K562 (cell line): ENCODE measurements at regions not wholly inside any gene's neighbourhood (a gene's known extent, or its start where the extent isn't known, plus 50 kb on each side); places are given as distances from the start of the nearest gene placed in this dataset.

Source experiments
- ATAC-seq: fragments of 200-7000 bp; cut with Tn5 transposase; 3 replicates; pipeline ENCODE4 v1.9.1; 2020; ENCODE audit warnings: moderate library complexity
- BruUV-seq: library from RNA; stranded (reverse); fragments of 400-500 nt; replicated peaks from 2 replicates; lab custom pipeline; 2021; lab: Mats Ljungman, UMichigan
- CTCF ChIA-PET: fragments of 300-600 bp; formaldehyde crosslinking; extraction: SDS; loops from one replicate; lab custom pipeline; 2021; ENCODE audit warnings: low intra/inter-chr PET ratio; lab: Yijun Ruan, JAX
- POLR2A ChIA-PET: fragments of 300-600, 350-650 bp; sonication (Branson Sonifier 250); formaldehyde crosslinking; extraction: SDS; loops from one replicate; lab custom pipeline; 2021; ENCODE audit warnings: antibody characterized with exemption, inconsistent platforms; lab: Yijun Ruan, JAX
- DNase-seq, 4 experiments: peaks; one replicate each; pipeline versions ENCODE4 v3.0.0 to v3.0.0-alpha.2; 2011 to 2018; ENCODE audit warnings: low spot score in 3 of 4, mixed read lengths in 3 of 4; ENCODE audit errors: extremely low read depth in 1 of 4
- FAIRE-seq: peaks from 2 replicates; lab custom pipeline; 2011; peaks lifted over from hg19 to GRCh38; lab: Jason Lieb, UNC
- H2AFZ ChIP-seq: 2 replicates; pipeline ENCODE4 v1.6.0; 2011; ENCODE audit warnings: low read depth, low read length, control low read depth, inconsistent platforms
- H3K27ac ChIP-seq: fragments of 200-600 bp; 3 replicates; pipeline ENCODE4 v1.8.0; 2011; ENCODE audit warnings: low read depth, mild to moderate bottlenecking, control low read depth, inconsistent platforms, low read length, moderate library complexity, mixed read lengths; ENCODE audit errors: extremely low read depth
- H3K27me3 ChIP-seq, 2 experiments: fragments of 300-600 bp in 1 of 2; 2 replicates in 1 of 2; 3 replicates in 1 of 2; pipeline versions ENCODE4 v1.6.0 to v1.8.0; 2011; ENCODE audit warnings: inconsistent platforms in 2 of 2, low read length in 2 of 2, mild to moderate bottlenecking in 1 of 2, mixed read lengths in 1 of 2, moderate library complexity in 1 of 2; ENCODE audit not compliant: control insufficient read depth in 2 of 2, insufficient read depth in 2 of 2
- H3K36me3 ChIP-seq: fragments of 300-600 bp; 3 replicates; pipeline ENCODE4 v1.8.0; 2011; ENCODE audit warnings: mild to moderate bottlenecking, low read length, inconsistent platforms; ENCODE audit not compliant: control insufficient read depth, insufficient read depth
- H3K4me1 ChIP-seq, 2 experiments: fragments of 200-600 bp in 1 of 2; replicated peaks in 1 of 2; 2 replicates in 1 of 2; 3 replicates in 1 of 2; pipeline versions ENCODE4 v1.5.1 to v1.8.0; 2011; ENCODE audit warnings: inconsistent platforms in 2 of 2, low read length in 2 of 2, mild to moderate bottlenecking in 1 of 2, mixed read lengths in 1 of 2, moderate library complexity in 1 of 2; ENCODE audit not compliant: control insufficient read depth in 2 of 2, insufficient read depth in 2 of 2
- H3K4me2 ChIP-seq: 2 replicates; pipeline ENCODE4 v1.6.1; 2011; ENCODE audit warnings: low read length, control low read depth, inconsistent platforms, mixed read lengths; ENCODE audit not compliant: insufficient read depth
- H3K4me3 ChIP-seq: fragments of 200-600 bp; sonication (generic), shearing (Covaris generic); 2 replicates; pipeline ENCODE4 v1.5.1; 2016; ENCODE audit warnings: control low read depth, inconsistent platforms
- H3K79me2 ChIP-seq: fragments of 200-600 bp; 3 replicates; pipeline ENCODE4 v1.8.0; 2011; ENCODE audit warnings: low read length, inconsistent platforms; ENCODE audit not compliant: control insufficient read depth, insufficient read depth
- H3K9ac ChIP-seq, 2 experiments: 2 replicates each; pipeline versions ENCODE4 v1.6.0 to v1.6.1; 2011; ENCODE audit warnings: low read depth in 2 of 2, low read length in 2 of 2, control low read depth in 1 of 2, inconsistent platforms in 1 of 2, mild to moderate bottlenecking in 1 of 2, mixed read lengths in 1 of 2; ENCODE audit not compliant: insufficient read depth in 1 of 2
- H3K9me1 ChIP-seq: one replicate; pipeline ENCODE4 v1.6.0; 2011; ENCODE audit warnings: inconsistent platforms, mild to moderate bottlenecking, low read length, moderate library complexity; ENCODE audit not compliant: control insufficient read depth, insufficient read depth
- H3K9me3 ChIP-seq: replicated peaks from 2 replicates; pipeline ENCODE4 v1.5.1; 2011; ENCODE audit warnings: low read depth, low read length, inconsistent platforms; ENCODE audit not compliant: control insufficient read depth, insufficient read depth
- H4K20me1 ChIP-seq: replicated peaks from 2 replicates; pipeline ENCODE4 v1.6.1; 2011; ENCODE audit warnings: low read length, inconsistent platforms, mixed read lengths; ENCODE audit not compliant: control insufficient read depth, insufficient read depth
- CHD1 ChIP-seq: fragments of 200-600 bp; sonication (generic); IDR thresholded peaks from one replicate; pipeline ENCODE4 v1.6.1; 2012; ENCODE audit warnings: mild to moderate bottlenecking, moderate library complexity, low read length, inconsistent platforms
- ERF ChIP-seq: fragments of 450-650 bp; formaldehyde crosslinking; IDR thresholded peaks from 2 replicates; pipeline ENCODE4 v1.4.0; 2020; ENCODE audit warnings: mild to moderate bottlenecking, mixed read lengths
- RB1 ChIP-seq: fragments of 450-650 bp; IDR thresholded peaks from 2 replicates; pipeline ENCODE4 v1.6.1; 2017; ENCODE audit warnings: low read depth, mild to moderate bottlenecking
- ZFP30 ChIP-seq: fragments of 250-450 bp; sonication (Bioruptor Pico); IDR thresholded peaks from 2 replicates; pipeline ENCODE4 v1.8.0; 2022; ENCODE audit warnings: moderate library complexity, mild to moderate bottlenecking, inconsistent platforms, borderline replicate concordance
- ZNF124 ChIP-seq: sonication (generic); formaldehyde crosslinking; IDR thresholded peaks from 2 replicates; pipeline ENCODE4 v1.8.1; 2022; ENCODE audit warnings: missing genetic modification reagents
- ZNF408 ChIP-seq: fragments of 250-450 bp; sonication (Bioruptor Pico); IDR thresholded peaks from 2 replicates; pipeline ENCODE4 v1.4.0; 2020; ENCODE audit warnings: low read depth, mild to moderate bottlenecking, moderate library complexity
- WGBS: fragments of 100-300 bp; shearing (Covaris generic); methylation state at CpG from one replicate; pipeline ENCODE4 v1.1.6; 2016; ENCODE audit warnings: low coverage, mixed read lengths; ENCODE audit not compliant: insufficient coverage; ENCODE audit errors: missing lambda C conversion rate; 5-methylcytosine and 5-hydroxymethylcytosine counted together
- in situ Hi-C: fragments of 300-500 bp; cut with MboI; formaldehyde crosslinking; loops from 4 replicates; pipeline ENCODE4 v1.15.0; 2018; ENCODE audit warnings: inconsistent platforms, mixed read lengths
- intact Hi-C: fragments of 100-400 bp; cut with micrococcal nuclease; formaldehyde crosslinking; loops from 2 replicates; pipeline ENCODE4 v1.14.2; 2022
- TF ChIP-seq, protein P1 (sequence below), 2 experiments: fragments of 450-650 bp; formaldehyde crosslinking in 1 of 2; IDR thresholded peaks; 2 replicates each; pipeline versions ENCODE4 v1.4.0 to v1.6.1; 2014 to 2020; ENCODE audit warnings: mild to moderate bottlenecking in 2 of 2, borderline replicate concordance in 1 of 2, low read depth in 1 of 2

GRCh38 chr6:22926790-22927354, 357.5 kb downstream of the HDGFL1 start:
- in situ Hi-C loops: no loop called here
- DNase-seq (no peak), ATAC-seq (no peak), FAIRE-seq (no peak)
- CTCF ChIA-PET: no interaction called here
- TF ChIP-seq CHD1: no peak
- 2% methylated on average over 2 of the region's 2 CpGs for WGBS
- H3K4me2 ChIP-seq: no peak overlapping the region
- no peak overlapping the region for H3K27ac ChIP-seq
- no peak overlapping the region for H2AFZ ChIP-seq
- H3K27me3 ChIP-seq: no peaks in the 10 kb centered on the region
- intact Hi-C loops: no loop called here
- BruUV-seq: no TSS peak
- no peaks in the 10 kb centered on the region for H3K4me1 ChIP-seq
- H3K9ac ChIP-seq: no peak overlapping the region
- H3K9me3 ChIP-seq: no peaks in the 10 kb centered on the region
- no peak overlapping the region for H3K4me3 ChIP-seq
- no peaks in the 10 kb centered on the region for H3K36me3 ChIP-seq
- H3K79me2 ChIP-seq: no peaks in the 10 kb centered on the region
- POLR2A ChIA-PET: no interaction called here
- no peaks in the 10 kb centered on the region for H4K20me1 ChIP-seq
- H3K9me1 ChIP-seq: no peaks in the 10 kb centered on the region

DNA sequence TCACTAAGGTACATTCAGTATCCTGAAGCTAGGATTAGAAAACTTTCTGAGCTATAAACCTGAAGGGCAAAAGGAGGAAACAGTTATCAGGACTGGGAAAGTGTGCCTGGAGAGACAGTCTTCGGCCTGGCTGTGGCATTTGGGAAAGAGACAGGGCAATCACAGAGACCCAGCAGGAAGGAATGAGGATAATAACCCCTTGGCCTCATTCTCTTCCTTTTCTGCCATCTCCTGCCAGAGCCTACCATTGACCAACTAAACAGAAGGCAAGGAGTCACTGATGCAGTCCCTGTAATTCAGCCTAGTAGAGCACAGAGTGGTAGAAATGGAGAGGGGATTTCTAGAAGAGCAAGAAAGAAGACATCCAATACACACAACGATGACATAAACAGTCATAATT, 359.4 kb downstream of the HDGFL1 start:
- intact Hi-C loops (no loop called here), in situ Hi-C loops (no loop called here)
- H3K4me2 ChIP-seq: no peak overlapping the region
- no peak for ATAC-seq
- ChIA-PET POLR2A (no interaction called here), CTCF (no interaction called here)
- H3K36me3 ChIP-seq: no peaks in the 10 kb centered on the region
- DNase-seq: no peak
- no peak for FAIRE-seq
- H3K4me3 ChIP-seq: no peak overlapping the region
- H3K27me3 ChIP-seq: no peaks in the 10 kb centered on the region
- H3K9me1 ChIP-seq: no peaks in the 10 kb centered on the region
- 6% methylated on average over 2 of the region's 2 CpGs for WGBS
- BruUV-seq: no TSS peak
- H3K27ac ChIP-seq: no peak overlapping the region
- H3K79me2 ChIP-seq: no peaks in the 10 kb centered on the region
- no peaks in the 10 kb centered on the region for H4K20me1 ChIP-seq
- no peak overlapping the region for H3K9ac ChIP-seq
- no peaks in the 10 kb centered on the region for H3K9me3 ChIP-seq
- H3K4me1 ChIP-seq: no peaks in the 10 kb centered on the region
- H2AFZ ChIP-seq: no peak overlapping the region
- TF ChIP-seq ZFP30 (CRISPR knock-in tag) (no peak), ZNF408 (CRISPR knock-in tag) (no peak), RB1 (no peak), ERF (CRISPR knock-in tag) (no peak), ZNF124 (CRISPR knock-in tag) (no peak)
- TF ChIP-seq, protein P1, sequence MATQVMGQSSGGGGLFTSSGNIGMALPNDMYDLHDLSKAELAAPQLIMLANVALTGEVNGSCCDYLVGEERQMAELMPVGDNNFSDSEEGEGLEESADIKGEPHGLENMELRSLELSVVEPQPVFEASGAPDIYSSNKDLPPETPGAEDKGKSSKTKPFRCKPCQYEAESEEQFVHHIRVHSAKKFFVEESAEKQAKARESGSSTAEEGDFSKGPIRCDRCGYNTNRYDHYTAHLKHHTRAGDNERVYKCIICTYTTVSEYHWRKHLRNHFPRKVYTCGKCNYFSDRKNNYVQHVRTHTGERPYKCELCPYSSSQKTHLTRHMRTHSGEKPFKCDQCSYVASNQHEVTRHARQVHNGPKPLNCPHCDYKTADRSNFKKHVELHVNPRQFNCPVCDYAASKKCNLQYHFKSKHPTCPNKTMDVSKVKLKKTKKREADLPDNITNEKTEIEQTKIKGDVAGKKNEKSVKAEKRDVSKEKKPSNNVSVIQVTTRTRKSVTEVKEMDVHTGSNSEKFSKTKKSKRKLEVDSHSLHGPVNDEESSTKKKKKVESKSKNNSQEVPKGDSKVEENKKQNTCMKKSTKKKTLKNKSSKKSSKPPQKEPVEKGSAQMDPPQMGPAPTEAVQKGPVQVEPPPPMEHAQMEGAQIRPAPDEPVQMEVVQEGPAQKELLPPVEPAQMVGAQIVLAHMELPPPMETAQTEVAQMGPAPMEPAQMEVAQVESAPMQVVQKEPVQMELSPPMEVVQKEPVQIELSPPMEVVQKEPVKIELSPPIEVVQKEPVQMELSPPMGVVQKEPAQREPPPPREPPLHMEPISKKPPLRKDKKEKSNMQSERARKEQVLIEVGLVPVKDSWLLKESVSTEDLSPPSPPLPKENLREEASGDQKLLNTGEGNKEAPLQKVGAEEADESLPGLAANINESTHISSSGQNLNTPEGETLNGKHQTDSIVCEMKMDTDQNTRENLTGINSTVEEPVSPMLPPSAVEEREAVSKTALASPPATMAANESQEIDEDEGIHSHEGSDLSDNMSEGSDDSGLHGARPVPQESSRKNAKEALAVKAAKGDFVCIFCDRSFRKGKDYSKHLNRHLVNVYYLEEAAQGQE (IDR thresholded peaks at IDR 0.05; ENCODE audit: borderline replicate concordance): no peak
- TF ChIP-seq, protein P1 (CRISPR knock-in tag; IDR thresholded peaks at IDR 0.05; ENCODE audit: low read depth): no peak
